OCI-LY7 (cell line): ENCODE measurements at regions not wholly inside any gene's neighbourhood (a gene's known extent, or its start where the extent isn't known, plus 50 kb on each side); places are given as distances from the start of the nearest gene placed in this dataset.

Experiments
- CTCF ChIP-seq: fragments of 200-600 bp; sonication (generic); conservative IDR thresholded peaks from 2 replicates; pipeline ENCODE4 v1.5.1; 2014; ENCODE audit warnings: mild to moderate bottlenecking, antibody characterized with exemption, low read length, moderate library complexity, mixed read lengths
- EZH2phosphoT487 ChIP-seq: fragments of 200-600 bp; sonication (generic); IDR thresholded peaks from 2 replicates; pipeline ENCODE4 v1.6.1; 2018; ENCODE audit warnings: low read depth, borderline replicate concordance, mild to moderate bottlenecking, mixed run types, antibody characterized with exemption, low read length, moderate library complexity, mixed read lengths

GRCh38 chr11:134785660-134786284 lies 373.7 kb upstream of the B3GAT1 start:
- TF ChIP-seq CTCF (no peak), EZH2phosphoT487 (no peak)
